SH-SY5Y (cell line): ENCODE measurements at regions not wholly inside any gene's neighbourhood (a gene's known extent, or its start where the extent isn't known, plus 50 kb on each side); places are given as distances from the start of the nearest gene placed in this dataset.

Experiments
- GATA2 ChIP-seq: IDR thresholded peaks from 2 replicates; pipeline ENCODE4 v1.6.1; 2011; ENCODE audit warnings: mild to moderate bottlenecking, low read depth, low read length
- GATA3 ChIP-seq: IDR thresholded peaks from 2 replicates; pipeline ENCODE4 v1.6.1; 2011; ENCODE audit warnings: low read depth, mild to moderate bottlenecking, low read length, moderate library complexity

- TF ChIP-seq GATA2 = no peak
- TF ChIP-seq GATA3 = no peak
Observed at GRCh38 chr4:181827246-181827645, 416.0 kb upstream of the TENM3 start.
